Activated CD4-positive, alpha-beta memory T cell treated with anti-CD3 and anti-CD28 coated beads for 36 hours (primary cell): ENCODE measurements at regions not wholly inside any gene's neighbourhood (a gene's known extent, or its start where the extent isn't known, plus 50 kb on each side); places are given as distances from the start of the nearest gene placed in this dataset.

Experiments used
- CTCF ChIA-PET: fragments of 350-600 bp; sonication (Branson Sonifier 250); formaldehyde crosslinking; loops from one replicate; lab custom pipeline; 2021; ENCODE audit warnings: antibody characterized with exemption, inconsistent platforms; lab: Charles Lee
- POLR2A ChIA-PET: fragments of 350-600 bp; sonication (Branson Sonifier 250); formaldehyde crosslinking; loops from one replicate; lab custom pipeline; 2021; ENCODE audit warnings: antibody characterized with exemption; lab: Charles Lee
- DNase-seq: peaks from one replicate; pipeline ENCODE4 v3.0.0-alpha.2; 2020
- H3K27ac Mint-ChIP-seq: one replicate; pipeline ENCODE4 v1.8.0; 2021; ENCODE audit warnings: mixed read lengths
- H3K27me3 Mint-ChIP-seq: one replicate; pipeline ENCODE4 v1.8.0; 2021; ENCODE audit warnings: mixed read lengths
- H3K36me3 Mint-ChIP-seq: one replicate; pipeline ENCODE4 v1.8.0; 2021; ENCODE audit warnings: mixed read lengths
- H3K4me1 Mint-ChIP-seq: one replicate; pipeline ENCODE4 v1.8.0; 2021; ENCODE audit warnings: low read depth, mixed read lengths
- H3K4me3 Mint-ChIP-seq: one replicate; pipeline ENCODE4 v1.8.0; 2021; ENCODE audit warnings: mild to moderate bottlenecking, mixed read lengths
- H3K9me3 Mint-ChIP-seq: one replicate; pipeline ENCODE4 v1.8.0; 2021; ENCODE audit warnings: mixed read lengths
- intact Hi-C: fragments of 100-400 bp; cut with micrococcal nuclease; formaldehyde crosslinking; loops from one replicate; pipeline ENCODE4 v1.15.1; 2023

DNA sequence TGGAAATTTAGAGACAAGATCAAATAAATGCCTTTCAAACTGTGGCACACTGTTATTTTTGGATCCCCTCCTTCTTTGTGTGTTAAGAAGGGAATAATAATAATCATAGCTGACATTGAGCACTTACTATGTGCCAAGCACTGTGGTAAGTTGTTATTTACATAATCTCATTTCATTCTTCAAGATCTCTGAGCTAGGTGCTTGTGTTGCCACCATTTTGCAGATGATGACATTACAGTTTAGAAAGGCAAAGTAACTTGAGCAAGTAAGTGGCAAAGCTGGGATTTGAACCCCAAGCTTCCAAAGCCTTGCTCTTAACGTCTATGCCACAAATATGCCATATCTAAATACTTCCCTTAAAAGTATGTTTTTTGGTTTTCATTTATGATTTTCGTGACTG lies 121.8 kb upstream of the TMEM161B start:
- POLR2A ChIA-PET: no interaction called here
- Mint-ChIP-seq H3K9me3 (no peaks in the 10 kb centered on the region), H3K36me3 (no peaks in the 10 kb centered on the region), H3K27ac (no peak overlapping the region), H3K4me3 (no peak overlapping the region), H3K27me3 (peaks cover 12% of the 10 kb centered on the region), H3K4me1 (no peaks in the 10 kb centered on the region)
- no peak for DNase-seq
- intact Hi-C loops: no loop called here
- CTCF ChIA-PET: no interaction called here

DNA sequence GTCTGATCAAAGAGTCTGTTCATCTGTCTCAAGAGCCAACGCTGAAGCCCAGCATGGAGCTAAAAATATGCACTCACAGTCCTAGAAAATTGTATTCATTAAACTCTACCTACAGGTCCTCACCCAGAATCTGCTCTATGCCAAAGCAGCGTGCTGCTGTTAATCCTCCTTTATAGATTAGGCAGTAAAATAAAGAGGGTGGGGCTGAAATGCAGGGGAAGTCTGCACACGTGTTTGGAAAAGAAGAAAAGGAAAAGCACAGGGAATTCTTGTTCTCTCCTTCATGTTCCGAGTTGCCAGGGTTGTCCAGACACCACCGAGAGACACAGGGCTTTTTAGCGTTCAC lies 121.4 kb upstream of the TMEM161B start:
- no peak for DNase-seq
- Mint-ChIP-seq H3K4me1 (no peaks in the 10 kb centered on the region), H3K36me3 (no peaks in the 10 kb centered on the region), H3K27me3 (peaks cover 12% of the 10 kb centered on the region), H3K4me3 (no peak overlapping the region), H3K27ac (no peak overlapping the region), H3K9me3 (no peaks in the 10 kb centered on the region)
- ChIA-PET POLR2A (no interaction called here), CTCF (no interaction called here)
- intact Hi-C loops: no loop called here

DNA sequence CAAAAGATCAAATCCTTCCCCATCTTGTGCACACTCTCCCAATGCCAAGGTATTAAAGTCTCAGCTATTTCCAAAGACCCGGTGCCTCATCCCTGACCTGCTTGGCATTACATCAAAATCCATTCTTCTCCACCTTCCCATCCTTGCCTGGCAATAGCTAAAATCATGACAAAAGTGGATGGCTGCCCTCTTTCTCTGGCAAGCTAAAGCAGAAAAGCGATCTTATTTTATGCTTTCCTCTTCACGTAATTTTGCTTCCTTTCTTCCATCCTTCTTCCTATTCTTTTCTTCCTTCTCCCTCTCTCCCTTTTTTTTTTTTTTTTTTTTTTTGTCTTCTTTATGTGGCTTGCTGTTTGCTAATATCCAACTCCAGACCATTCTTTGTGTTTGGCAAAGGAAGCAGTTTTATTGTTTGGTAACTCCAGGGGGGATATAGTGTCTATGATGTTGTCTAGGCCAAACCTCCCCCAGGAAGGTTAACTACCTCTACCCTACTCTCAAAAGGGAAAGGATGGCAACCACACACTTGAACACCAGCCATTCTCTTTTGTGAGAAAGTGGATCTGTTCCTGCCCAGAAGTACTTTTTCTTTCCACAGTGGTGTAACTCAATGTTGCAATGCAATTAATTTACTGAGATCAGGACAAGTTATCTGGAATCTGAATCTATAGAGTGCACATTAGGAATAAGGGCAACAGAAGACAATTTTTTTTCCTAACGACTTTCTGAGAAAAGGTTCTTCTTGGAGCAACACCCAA lies 120.9 kb upstream of the TMEM161B start:
- no peak for DNase-seq
- no peak overlapping the region for H3K27ac Mint-ChIP-seq
- ChIA-PET POLR2A (no interaction called here), CTCF (interaction anchor here (0.6 to 0.8 kb wide), 2 partner anchors 26 to 292 kb away, joined by 3 to 5 read pairs; no protein-coding TSS in a partner anchor)
- no peak overlapping the region for H3K4me3 Mint-ChIP-seq
- intact Hi-C loops: no loop called here
- peaks cover 13% of the 10 kb centered on the region for H3K27me3 Mint-ChIP-seq
- H3K36me3 Mint-ChIP-seq: no peaks in the 10 kb centered on the region
- H3K9me3 Mint-ChIP-seq: no peaks in the 10 kb centered on the region
- H3K4me1 Mint-ChIP-seq: no peaks in the 10 kb centered on the region

DNA sequence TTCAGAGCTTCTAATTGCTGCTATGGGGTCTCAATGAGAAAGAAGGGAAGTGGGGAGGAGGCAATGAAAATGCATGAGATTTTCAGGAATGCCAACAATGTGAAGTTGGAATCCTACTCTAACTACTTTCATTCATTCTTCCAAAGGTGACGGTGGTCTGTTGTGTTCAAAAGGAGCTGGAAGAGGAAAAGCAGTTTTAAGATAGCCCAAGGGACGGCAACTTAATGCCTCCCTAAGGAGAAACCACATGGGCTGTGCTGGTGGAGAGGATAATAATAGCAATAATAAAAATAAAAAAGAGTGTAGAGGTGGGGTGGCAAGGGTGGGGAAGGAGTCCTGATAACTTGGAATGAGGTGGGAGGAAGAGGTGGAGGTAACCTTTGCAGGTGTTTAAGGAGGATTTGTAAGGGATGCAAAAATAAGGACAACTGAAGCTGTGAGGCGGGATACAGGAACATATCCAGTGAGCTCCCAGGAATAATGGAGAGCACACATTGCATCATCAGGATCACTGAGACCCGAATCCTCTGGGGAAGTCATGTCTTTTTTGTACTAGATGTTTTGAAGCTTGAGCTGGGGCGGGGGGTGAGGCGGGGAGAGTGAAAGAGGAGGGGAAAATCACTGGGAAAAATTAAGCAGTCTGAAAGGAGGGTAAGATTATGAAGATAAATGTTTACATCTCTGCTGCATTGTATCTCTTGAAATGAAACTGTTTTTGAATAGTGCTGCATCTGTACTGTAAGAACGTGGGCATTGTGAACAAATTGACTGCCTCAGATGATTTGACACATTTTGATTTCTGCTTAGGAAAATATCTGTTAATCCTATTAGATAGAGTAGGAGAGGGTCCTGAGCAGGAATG lies 120.1 kb upstream of the TMEM161B start:
- intact Hi-C loops: no loop called here
- no peak overlapping the region for H3K4me3 Mint-ChIP-seq
- DNase-seq: no peak
- H3K27me3 Mint-ChIP-seq: peaks cover 13% of the 10 kb centered on the region
- no peaks in the 10 kb centered on the region for H3K36me3 Mint-ChIP-seq
- CTCF ChIA-PET: interaction anchor here (0.8 kb wide), 1 partner anchor 27 kb away, joined by 5 read pairs; no protein-coding TSS in a partner anchor
- POLR2A ChIA-PET: no interaction called here
- no peak overlapping the region for H3K27ac Mint-ChIP-seq
- no peaks in the 10 kb centered on the region for H3K9me3 Mint-ChIP-seq
- H3K4me1 Mint-ChIP-seq: no peaks in the 10 kb centered on the region

DNA sequence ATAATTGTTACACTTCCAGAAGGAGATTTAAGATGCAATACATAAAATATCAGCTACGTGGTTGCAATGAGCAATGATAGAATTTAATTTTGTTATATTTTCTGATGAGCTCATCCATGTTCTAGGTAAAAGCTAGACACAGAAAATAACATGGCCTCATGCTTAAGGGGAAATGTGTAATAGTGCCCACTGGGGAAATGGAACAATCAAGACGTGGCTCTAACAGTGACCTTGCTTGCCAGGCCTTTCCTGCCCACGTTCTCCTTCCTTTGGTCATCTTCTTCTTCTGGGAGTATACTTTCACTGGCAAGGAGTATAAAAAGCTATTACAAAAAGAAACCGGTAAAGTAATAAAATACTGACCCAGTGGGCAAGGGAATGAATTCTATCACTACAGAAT lies 116.2 kb upstream of the TMEM161B start:
- CTCF ChIA-PET: no interaction called here
- intact Hi-C loops: no loop called here
- no peaks in the 10 kb centered on the region for H3K36me3 Mint-ChIP-seq
- H3K4me3 Mint-ChIP-seq: no peak overlapping the region
- peaks cover 11% of the 10 kb centered on the region for H3K27me3 Mint-ChIP-seq
- H3K27ac Mint-ChIP-seq: no peak overlapping the region
- no peaks in the 10 kb centered on the region for H3K4me1 Mint-ChIP-seq
- POLR2A ChIA-PET: no interaction called here
- DNase-seq: no peak
- no peaks in the 10 kb centered on the region for H3K9me3 Mint-ChIP-seq

DNA sequence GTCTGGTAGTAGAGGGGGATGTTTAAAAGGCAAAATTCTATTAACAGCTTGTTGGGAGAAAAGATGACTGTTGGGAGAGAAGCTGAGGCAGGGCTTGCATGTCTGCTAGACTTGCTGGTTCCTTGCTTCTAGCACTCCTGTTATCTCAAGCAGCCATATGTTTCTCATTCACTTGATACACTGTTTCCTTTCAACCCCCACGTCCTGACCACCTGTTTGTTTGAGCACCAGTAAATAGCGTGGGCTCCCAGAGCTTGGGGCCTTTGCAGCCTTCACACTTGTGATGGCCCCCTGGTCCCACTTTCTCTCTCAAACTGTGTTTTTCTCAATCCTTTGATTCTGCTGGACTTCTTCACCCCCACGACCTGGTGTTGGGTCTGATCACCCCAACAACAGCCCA lies 111.7 kb upstream of the TMEM161B start:
- H3K27ac Mint-ChIP-seq: no peak overlapping the region
- intact Hi-C loops: no loop called here
- H3K4me1 Mint-ChIP-seq: no peaks in the 10 kb centered on the region
- DNase-seq: no peak
- H3K36me3 Mint-ChIP-seq: no peaks in the 10 kb centered on the region
- CTCF ChIA-PET: no interaction called here
- H3K27me3 Mint-ChIP-seq: peaks cover 5% of the 10 kb centered on the region
- H3K9me3 Mint-ChIP-seq: no peaks in the 10 kb centered on the region
- H3K4me3 Mint-ChIP-seq: no peak overlapping the region
- POLR2A ChIA-PET: no interaction called here

DNA sequence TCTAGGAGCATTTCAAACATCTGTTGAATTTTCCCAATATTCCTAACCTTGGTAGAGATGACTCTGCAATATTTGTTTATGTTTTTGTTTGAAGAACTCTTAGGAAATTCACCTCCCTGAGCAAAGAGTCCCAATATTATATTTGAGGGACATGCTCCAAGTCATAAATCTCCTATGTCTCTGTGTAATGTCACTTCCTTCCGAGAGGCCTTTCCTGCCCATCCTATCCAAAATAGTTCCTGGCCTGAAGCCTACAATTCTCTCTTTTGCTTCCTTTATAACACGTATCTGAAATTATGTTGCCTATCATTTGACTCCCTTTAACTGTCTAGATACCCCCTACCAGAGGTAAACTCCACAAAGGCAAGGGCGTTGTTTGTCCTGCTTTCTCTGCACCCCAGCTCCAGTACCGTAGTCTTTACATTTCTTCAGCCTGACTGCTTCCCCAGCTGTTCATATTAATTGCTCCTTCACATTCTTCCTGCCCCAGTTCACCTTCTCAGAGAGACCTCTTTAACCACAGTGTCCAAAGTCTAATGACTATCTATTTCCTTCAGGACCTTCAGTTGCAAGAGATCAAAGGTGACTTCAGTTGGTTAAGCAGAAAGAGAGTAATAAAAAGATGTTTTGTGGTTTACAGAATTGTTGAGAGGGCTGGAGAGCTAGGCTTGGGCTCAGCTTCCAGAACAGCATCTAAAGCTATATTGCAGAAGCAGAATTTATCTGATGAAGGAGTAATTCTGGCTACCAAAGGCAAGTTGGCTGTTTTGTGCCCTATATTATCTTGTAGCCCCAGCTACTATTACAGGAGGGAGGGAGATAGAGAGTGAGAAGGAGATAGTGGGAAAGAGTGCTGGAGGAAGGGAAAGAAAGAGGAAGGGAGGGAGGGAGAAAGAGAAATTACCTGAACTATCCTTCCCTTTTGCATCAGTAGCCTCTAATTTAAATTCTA lies 109.3 kb upstream of the TMEM161B start:
- H3K4me1 Mint-ChIP-seq: peaks cover 2% of the 10 kb centered on the region
- ChIA-PET POLR2A (no interaction called here), CTCF (no interaction called here)
- no peaks in the 10 kb centered on the region for H3K9me3 Mint-ChIP-seq
- H3K27ac Mint-ChIP-seq: no peak overlapping the region
- no peak for DNase-seq
- peaks cover 4% of the 10 kb centered on the region for H3K27me3 Mint-ChIP-seq
- no peak overlapping the region for H3K4me3 Mint-ChIP-seq
- intact Hi-C loops: no loop called here
- no peaks in the 10 kb centered on the region for H3K36me3 Mint-ChIP-seq

DNA sequence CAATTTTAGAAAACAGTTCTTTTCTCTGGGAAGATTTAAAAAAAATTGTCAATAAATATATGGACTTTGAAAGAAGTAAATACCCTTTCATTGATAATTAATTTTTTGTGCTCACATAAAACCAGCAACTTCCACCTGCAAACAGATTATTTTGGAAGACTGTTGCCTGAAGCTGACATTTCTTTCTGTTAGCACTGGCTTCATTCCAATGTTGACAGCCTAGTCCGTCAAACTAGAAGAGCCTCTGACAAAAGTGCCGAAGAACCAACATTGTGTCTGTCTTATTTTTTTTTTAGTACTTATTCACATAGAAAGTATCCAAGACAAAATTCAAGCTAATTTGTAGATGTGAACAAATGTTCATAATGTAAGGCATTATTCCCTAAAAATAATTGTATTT lies 108.6 kb upstream of the TMEM161B start:
- H3K9me3 Mint-ChIP-seq: no peaks in the 10 kb centered on the region
- POLR2A ChIA-PET: no interaction called here
- DNase-seq: no peak
- no peak overlapping the region for H3K4me3 Mint-ChIP-seq
- CTCF ChIA-PET: no interaction called here
- H3K27me3 Mint-ChIP-seq: peaks cover 4% of the 10 kb centered on the region
- intact Hi-C loops: no loop called here
- H3K27ac Mint-ChIP-seq: no peak overlapping the region
- H3K4me1 Mint-ChIP-seq: peaks cover 2% of the 10 kb centered on the region
- no peaks in the 10 kb centered on the region for H3K36me3 Mint-ChIP-seq

DNA sequence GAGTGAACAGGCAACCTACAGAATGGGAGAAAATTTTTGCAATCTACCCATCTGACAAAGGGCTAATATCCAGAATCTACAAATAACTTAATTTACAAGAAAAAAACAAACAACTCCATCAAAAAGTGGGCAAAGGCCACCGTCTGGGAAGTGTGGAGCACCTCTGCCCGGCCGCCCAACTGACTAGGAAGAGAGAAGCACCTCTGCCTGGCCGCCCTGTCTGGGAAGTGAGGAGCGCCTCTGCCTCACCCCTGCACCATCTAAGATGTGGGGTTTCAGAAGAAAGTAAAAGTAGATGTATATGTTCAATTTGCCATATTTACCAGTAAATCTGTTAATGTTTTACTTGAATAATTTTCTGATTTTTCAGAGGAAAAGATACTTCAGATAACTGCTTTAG lies 108.1 kb upstream of the TMEM161B start:
- ChIA-PET POLR2A (no interaction called here), CTCF (no interaction called here)
- Mint-ChIP-seq H3K27ac (no peak overlapping the region), H3K4me1 (peaks cover 2% of the 10 kb centered on the region), H3K27me3 (no peaks in the 10 kb centered on the region), H3K4me3 (no peak overlapping the region), H3K9me3 (no peaks in the 10 kb centered on the region), H3K36me3 (no peaks in the 10 kb centered on the region)
- intact Hi-C loops: no loop called here
- no peak for DNase-seq

DNA sequence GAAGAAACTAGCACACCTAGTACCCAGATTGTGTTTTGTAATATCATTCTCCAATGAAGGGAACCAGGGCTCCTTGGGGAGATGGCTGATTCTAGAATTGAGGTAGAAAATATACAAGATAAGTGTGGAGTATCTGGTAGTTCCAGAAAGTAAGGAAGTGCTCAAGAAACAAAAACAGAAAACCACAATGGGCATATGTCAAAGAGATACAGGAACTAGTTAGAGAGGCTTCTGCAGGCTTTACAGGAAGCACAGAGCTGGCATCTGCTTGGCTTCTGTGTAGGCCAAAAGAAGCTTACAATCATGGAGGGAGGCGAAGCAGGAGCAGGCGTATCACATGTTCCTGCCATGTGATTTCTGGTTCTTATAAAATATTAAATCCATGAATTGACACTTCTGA lies 105.7 kb upstream of the TMEM161B start:
- POLR2A ChIA-PET: no interaction called here
- H3K4me1 Mint-ChIP-seq: peaks cover 2% of the 10 kb centered on the region
- no peak overlapping the region for H3K4me3 Mint-ChIP-seq
- intact Hi-C loops: no loop called here
- no peak for DNase-seq
- H3K36me3 Mint-ChIP-seq: no peaks in the 10 kb centered on the region
- no peaks in the 10 kb centered on the region for H3K27me3 Mint-ChIP-seq
- CTCF ChIA-PET: no interaction called here
- H3K9me3 Mint-ChIP-seq: no peaks in the 10 kb centered on the region
- H3K27ac Mint-ChIP-seq: no peak overlapping the region

DNA sequence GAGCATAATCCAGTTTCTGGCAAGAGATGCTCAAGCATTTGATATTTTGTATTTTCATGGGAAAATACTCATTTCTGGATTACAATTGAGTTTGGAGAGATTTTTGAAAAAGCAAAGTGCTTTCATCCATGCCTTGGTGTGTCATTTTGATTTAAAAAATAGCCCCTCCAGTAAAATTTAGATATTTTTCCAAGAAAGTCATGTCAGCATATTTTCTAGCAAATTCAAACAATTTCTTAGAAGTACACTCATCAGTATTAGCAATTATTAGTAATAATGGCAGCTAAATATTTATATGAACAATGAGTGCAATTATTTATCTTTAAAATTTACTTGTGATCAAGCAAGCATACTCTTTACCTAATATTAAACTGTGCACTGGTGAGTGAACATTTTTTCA lies 102.2 kb upstream of the TMEM161B start:
- POLR2A ChIA-PET: no interaction called here
- Mint-ChIP-seq H3K27me3 (no peaks in the 10 kb centered on the region), H3K4me1 (peaks cover 2% of the 10 kb centered on the region), H3K27ac (no peak overlapping the region), H3K4me3 (no peak overlapping the region), H3K9me3 (no peaks in the 10 kb centered on the region), H3K36me3 (no peaks in the 10 kb centered on the region)
- no peak for DNase-seq
- intact Hi-C loops: no loop called here
- CTCF ChIA-PET: no interaction called here

DNA sequence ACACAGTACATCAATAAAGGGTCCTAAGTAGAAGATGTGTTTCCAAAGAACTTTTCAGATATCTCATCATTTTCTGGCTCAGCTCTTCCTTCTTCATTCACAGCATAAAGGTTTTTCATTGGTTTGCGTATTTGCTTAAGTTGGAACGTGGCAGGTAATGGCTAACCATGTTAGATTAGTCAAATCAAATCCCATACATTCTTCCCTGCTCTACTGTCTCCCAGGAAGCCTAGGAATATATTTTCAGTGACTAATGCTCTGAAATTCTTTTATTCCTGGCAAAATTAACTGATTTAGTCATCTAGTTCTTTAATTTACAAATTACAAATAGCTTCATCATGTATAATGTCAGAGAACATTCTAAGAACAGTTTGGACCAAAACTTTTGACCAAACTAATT lies 99.6 kb upstream of the TMEM161B start:
- no peak overlapping the region for H3K4me3 Mint-ChIP-seq
- no peaks in the 10 kb centered on the region for H3K27me3 Mint-ChIP-seq
- no peak for DNase-seq
- H3K36me3 Mint-ChIP-seq: no peaks in the 10 kb centered on the region
- H3K27ac Mint-ChIP-seq: no peak overlapping the region
- intact Hi-C loops: no loop called here
- CTCF ChIA-PET: no interaction called here
- H3K4me1 Mint-ChIP-seq: no peaks in the 10 kb centered on the region
- POLR2A ChIA-PET: no interaction called here
- H3K9me3 Mint-ChIP-seq: no peaks in the 10 kb centered on the region
